ENCODE measurements at regions not wholly inside any gene's neighbourhood (a gene's known extent, or its start where the extent isn't known, plus 50 kb on each side); places are given as distances from the start of the nearest gene placed in this dataset.

GRCh38 chr9:129458663-129459546 lies 162.0 kb downstream of the C9orf50 start (continued):
- TF ChIP-seq, protein P1, sequence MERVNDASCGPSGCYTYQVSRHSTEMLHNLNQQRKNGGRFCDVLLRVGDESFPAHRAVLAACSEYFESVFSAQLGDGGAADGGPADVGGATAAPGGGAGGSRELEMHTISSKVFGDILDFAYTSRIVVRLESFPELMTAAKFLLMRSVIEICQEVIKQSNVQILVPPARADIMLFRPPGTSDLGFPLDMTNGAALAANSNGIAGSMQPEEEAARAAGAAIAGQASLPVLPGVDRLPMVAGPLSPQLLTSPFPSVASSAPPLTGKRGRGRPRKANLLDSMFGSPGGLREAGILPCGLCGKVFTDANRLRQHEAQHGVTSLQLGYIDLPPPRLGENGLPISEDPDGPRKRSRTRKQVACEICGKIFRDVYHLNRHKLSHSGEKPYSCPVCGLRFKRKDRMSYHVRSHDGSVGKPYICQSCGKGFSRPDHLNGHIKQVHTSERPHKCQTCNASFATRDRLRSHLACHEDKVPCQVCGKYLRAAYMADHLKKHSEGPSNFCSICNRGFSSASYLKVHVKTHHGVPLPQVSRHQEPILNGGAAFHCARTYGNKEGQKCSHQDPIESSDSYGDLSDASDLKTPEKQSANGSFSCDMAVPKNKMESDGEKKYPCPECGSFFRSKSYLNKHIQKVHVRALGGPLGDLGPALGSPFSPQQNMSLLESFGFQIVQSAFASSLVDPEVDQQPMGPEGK (tag by site-specific recombination; IDR thresholded peaks at IDR 0.05): 0 out of 2 replicates have a peak, but pooled peaks have one; percentile 71
- 0 out of 2 replicates have a peak, but pooled peaks have one; percentile 34 for TF ChIP-seq YY1 (tag by site-specific recombination; IDR thresholded peaks at IDR 0.05)
- peak; percentile 84 for TF ChIP-seq ZNF335 (tag by site-specific recombination; conservative IDR thresholded peaks at IDR 0.05)
- TF ChIP-seq MYNN (tag by site-specific recombination; IDR thresholded peaks at IDR 0.05; ENCODE audit: borderline replicate concordance): no peak
- TF ChIP-seq HIC1 (tag by site-specific recombination; IDR thresholded peaks at IDR 0.05): peak; percentile 59; the same call in 1 of the 2 replicates
- peak; percentile 72 for TF ChIP-seq EGR2 (tag by site-specific recombination; IDR thresholded peaks at IDR 0.05; ENCODE audit: low read depth)
- no peak for TF ChIP-seq ZNF670 (tag by site-specific recombination; IDR thresholded peaks at IDR 0.05; ENCODE audit: low read depth)
- TF ChIP-seq ZBTB8A (tag by site-specific recombination; IDR thresholded peaks at IDR 0.05): peak; percentile 55; the same call in 1 of the 2 replicates
- TF ChIP-seq, protein P2, sequence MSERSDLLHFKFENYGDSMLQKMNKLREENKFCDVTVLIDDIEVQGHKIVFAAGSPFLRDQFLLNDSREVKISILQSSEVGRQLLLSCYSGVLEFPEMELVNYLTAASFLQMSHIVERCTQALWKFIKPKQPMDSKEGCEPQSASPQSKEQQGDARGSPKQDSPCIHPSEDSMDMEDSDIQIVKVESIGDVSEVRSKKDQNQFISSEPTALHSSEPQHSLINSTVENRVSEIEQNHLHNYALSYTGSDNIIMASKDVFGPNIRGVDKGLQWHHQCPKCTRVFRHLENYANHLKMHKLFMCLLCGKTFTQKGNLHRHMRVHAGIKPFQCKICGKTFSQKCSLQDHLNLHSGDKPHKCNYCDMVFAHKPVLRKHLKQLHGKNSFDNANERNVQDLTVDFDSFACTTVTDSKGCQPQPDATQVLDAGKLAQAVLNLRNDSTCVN (tag by site-specific recombination; optimal IDR thresholded peaks at IDR 0.05): peak; percentile 16
- TF ChIP-seq GLIS1 (tag by site-specific recombination; IDR thresholded peaks at IDR 0.05): peak; percentile 90
- TF ChIP-seq, protein P3, sequence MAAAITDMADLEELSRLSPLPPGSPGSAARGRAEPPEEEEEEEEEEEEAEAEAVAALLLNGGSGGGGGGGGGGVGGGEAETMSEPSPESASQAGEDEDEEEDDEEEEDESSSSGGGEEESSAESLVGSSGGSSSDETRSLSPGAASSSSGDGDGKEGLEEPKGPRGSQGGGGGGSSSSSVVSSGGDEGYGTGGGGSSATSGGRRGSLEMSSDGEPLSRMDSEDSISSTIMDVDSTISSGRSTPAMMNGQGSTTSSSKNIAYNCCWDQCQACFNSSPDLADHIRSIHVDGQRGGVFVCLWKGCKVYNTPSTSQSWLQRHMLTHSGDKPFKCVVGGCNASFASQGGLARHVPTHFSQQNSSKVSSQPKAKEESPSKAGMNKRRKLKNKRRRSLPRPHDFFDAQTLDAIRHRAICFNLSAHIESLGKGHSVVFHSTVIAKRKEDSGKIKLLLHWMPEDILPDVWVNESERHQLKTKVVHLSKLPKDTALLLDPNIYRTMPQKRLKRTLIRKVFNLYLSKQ (tag by site-specific recombination; IDR thresholded peaks at IDR 0.05; ENCODE audit: borderline replicate concordance): no peak
- TF ChIP-seq ZNF785 (tag by site-specific recombination; IDR thresholded peaks at IDR 0.05): no peak

DNA sequence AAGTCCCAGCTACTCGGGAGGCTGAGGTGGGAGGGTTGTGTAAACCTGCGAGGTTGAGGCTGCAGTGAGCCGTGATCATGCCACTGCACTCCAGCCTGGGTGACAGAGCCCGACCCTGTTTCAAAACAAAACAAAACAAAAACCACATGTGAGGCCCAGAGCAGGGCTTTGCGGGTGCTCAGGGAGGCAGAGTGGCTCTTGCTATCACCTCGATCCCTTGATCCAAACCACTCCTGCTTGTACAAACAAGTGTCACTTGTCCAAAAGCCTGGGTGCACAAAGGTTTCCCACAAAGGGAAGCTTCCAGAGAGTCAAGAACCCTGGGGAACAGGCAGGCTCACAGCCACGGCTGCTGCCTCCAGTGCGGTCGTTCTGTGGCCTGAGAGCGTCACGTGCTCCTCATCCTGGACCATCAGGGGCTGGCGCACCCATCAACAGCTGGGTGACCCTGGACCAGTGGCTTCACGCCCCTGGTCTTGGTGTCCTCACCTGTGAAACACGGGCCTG lies 162.7 kb downstream of the C9orf50 start:
- Histone ChIP-seq H3K4me3 (ENCODE audit: low read depth, low read length) (no peak overlapping the region), H3K27ac (ENCODE audit: extremely low read depth, low read depth, low read length) (peak overlapping the region; percentile 19; the same call in 1 of the 2 replicates), H3K36me3 (ENCODE audit: control insufficient read depth in 2 of 2, insufficient read depth in 1 of 2, low read length in 2 of 2) (no peaks in the 10 kb centered on the region), H3K9me3 (ENCODE audit: control insufficient read depth, insufficient read depth, low read depth, low read length) (no peaks in the 10 kb centered on the region), H3K4me1 (ENCODE audit: control insufficient read depth, insufficient read depth, low read length) (peaks cover 23% of the 10 kb centered on the region)
- ChIA-PET CTCF (interaction anchor here (0.7 to 1.1 kb wide), 4 partner anchors 10 to 430 kb away, joined by 3 to 4 read pairs (median 4); no protein-coding TSS in a partner anchor), POLR2A (interaction anchor here (2.9 to 3.3 kb wide), 2 partner anchors 38 to 280 kb away, joined by 21 to 56 read pairs; partner anchors contain the start of gene IER5L)
- TF ChIP-seq ZNF76 (tag by site-specific recombination; IDR thresholded peaks at IDR 0.05; ENCODE audit: borderline replicate concordance, low read depth) (no peak), ZNF24 (tag by site-specific recombination; IDR thresholded peaks at IDR 0.05) (peak; percentile 38; the same call in 1 of the 2 replicates), ZBTB21 (tag by site-specific recombination; IDR thresholded peaks at IDR 0.05) (no peak), ZNF600 (tag by site-specific recombination; IDR thresholded peaks at IDR 0.05) (peak; percentile 71), GLI4 (tag by site-specific recombination; IDR thresholded peaks at IDR 0.05) (no peak), ZNF501 (tag by site-specific recombination; IDR thresholded peaks at IDR 0.05) (no peak), KLF1 (tag by site-specific recombination; IDR thresholded peaks at IDR 0.05) (0 out of 2 replicates have a peak, but pooled peaks have one; percentile 6), ZBTB8A (tag by site-specific recombination; IDR thresholded peaks at IDR 0.05) (0 out of 2 replicates have a peak, but pooled peaks have one; percentile 27), WT1 (tag by site-specific recombination; IDR thresholded peaks at IDR 0.05) (peak; percentile 32; the same call in 1 of the 2 replicates), ZBTB48 (tag by site-specific recombination; IDR thresholded peaks at IDR 0.05) (peak; percentile 91)
- TF ChIP-seq, protein P4, sequence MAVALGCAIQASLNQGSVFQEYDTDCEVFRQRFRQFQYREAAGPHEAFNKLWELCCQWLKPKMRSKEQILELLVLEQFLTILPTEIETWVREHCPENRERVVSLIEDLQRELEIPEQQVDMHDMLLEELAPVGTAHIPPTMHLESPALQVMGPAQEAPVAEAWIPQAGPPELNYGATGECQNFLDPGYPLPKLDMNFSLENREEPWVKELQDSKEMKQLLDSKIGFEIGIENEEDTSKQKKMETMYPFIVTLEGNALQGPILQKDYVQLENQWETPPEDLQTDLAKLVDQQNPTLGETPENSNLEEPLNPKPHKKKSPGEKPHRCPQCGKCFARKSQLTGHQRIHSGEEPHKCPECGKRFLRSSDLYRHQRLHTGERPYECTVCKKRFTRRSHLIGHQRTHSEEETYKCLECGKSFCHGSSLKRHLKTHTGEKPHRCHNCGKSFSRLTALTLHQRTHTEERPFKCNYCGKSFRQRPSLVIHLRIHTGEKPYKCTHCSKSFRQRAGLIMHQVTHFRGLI (tag by site-specific recombination; IDR thresholded peaks at IDR 0.05): peak; percentile 72
- TF ChIP-seq, protein P5, sequence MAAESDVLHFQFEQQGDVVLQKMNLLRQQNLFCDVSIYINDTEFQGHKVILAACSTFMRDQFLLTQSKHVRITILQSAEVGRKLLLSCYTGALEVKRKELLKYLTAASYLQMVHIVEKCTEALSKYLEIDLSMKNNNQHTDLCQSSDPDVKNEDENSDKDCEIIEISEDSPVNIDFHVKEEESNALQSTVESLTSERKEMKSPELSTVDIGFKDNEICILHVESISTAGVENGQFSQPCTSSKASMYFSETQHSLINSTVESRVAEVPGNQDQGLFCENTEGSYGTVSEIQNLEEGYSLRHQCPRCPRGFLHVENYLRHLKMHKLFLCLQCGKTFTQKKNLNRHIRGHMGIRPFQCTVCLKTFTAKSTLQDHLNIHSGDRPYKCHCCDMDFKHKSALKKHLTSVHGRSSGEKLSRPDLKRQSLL (tag by site-specific recombination; IDR thresholded peaks at IDR 0.05): 0 out of 2 replicates have a peak, but pooled peaks have one; percentile 12
